ENCODE measurements at regions not wholly inside any gene's neighbourhood (a gene's known extent, or its start where the extent isn't known, plus 50 kb on each side); places are given as distances from the start of the nearest gene placed in this dataset.

- H2BK15ac ChIP-seq (ENCODE audit: low read length): no peak overlapping the region
- H3K79me1 ChIP-seq (ENCODE audit: low read depth, low read length): no peaks in the 10 kb centered on the region
- no peak overlapping the region for H3K9ac ChIP-seq (ENCODE audit: low read depth, low read length, poor library complexity)
- H3K14ac ChIP-seq (ENCODE audit: low read length): no peak overlapping the region
- H2BK12ac ChIP-seq (ENCODE audit: low read length): no peak overlapping the region
- no peak overlapping the region for H4K8ac ChIP-seq (ENCODE audit: low read depth, low read length)
- no CpG with 5 or more reads among the region's 1 CpG for WGBS, 2 donors (ENCODE audit: extremely low coverage in 2 of 2, insufficient read length in 2 of 2, insufficient replicate concordance in 1 of 2)
- no peak overlapping the region for H3K4me2 ChIP-seq (ENCODE audit: insufficient read depth, low read length, poor library complexity, severe bottlenecking)
- no peak for DNase-seq (ENCODE audit: low spot score)
- no peak overlapping the region for H2BK120ac ChIP-seq (ENCODE audit: low read depth, low read length)
- no peak overlapping the region for H3K4ac ChIP-seq (ENCODE audit: low read length)
- H3K36me3 ChIP-seq (replicated peaks in 1 of 2; ENCODE audit: control insufficient read depth in 2 of 2, insufficient read depth in 2 of 2, low read length in 2 of 2): no peaks in the 10 kb centered on the region
- H2AK5ac ChIP-seq (ENCODE audit: low read depth, low read length): no peak overlapping the region
- no peak overlapping the region for H4K91ac ChIP-seq (ENCODE audit: low read depth, low read length, poor library complexity)
- no peak overlapping the region for H2BK5ac ChIP-seq (ENCODE audit: low read length)
- no peak overlapping the region for H3K27ac ChIP-seq (replicated peaks; ENCODE audit: low read length)
- H3K23ac ChIP-seq (ENCODE audit: low read depth, low read length, poor library complexity): no peak overlapping the region
- H2AFZ ChIP-seq (ENCODE audit: low read length): no peak overlapping the region
- H3K27me3 ChIP-seq (ENCODE audit: control insufficient read depth in 3 of 3, insufficient read depth in 3 of 3, low read depth in 1 of 3, low read length in 3 of 3): no peaks in the 10 kb centered on the region
- no peak overlapping the region for H3K18ac ChIP-seq (ENCODE audit: low read length)
- H3K4me3 ChIP-seq (ENCODE audit: low read length in 2 of 2): no peak overlapping the region
- H3K4me1 ChIP-seq (ENCODE audit: control insufficient read depth in 2 of 2, insufficient read depth in 1 of 2, low read depth in 1 of 2, low read length in 2 of 2): peaks cover 0 to 3% of the 10 kb centered on the region in 2 donors
- no peaks in the 10 kb centered on the region for H3K9me3 ChIP-seq (replicated peaks in 1 of 2; ENCODE audit: control insufficient read depth in 2 of 2, insufficient read depth in 1 of 2, low read depth in 1 of 2, low read length in 2 of 2)
Measured at GRCh38 chr3:118098827-118099226, 935.8 kb downstream of the IGSF11 start.

GRCh38 chr3:118101891-118102290, 932.8 kb downstream of the IGSF11 start:
- no peak overlapping the region for H2BK120ac ChIP-seq (ENCODE audit: low read depth, low read length)
- H4K8ac ChIP-seq (ENCODE audit: low read depth, low read length): no peak overlapping the region
- WGBS, 2 donors (ENCODE audit: extremely low coverage in 2 of 2, insufficient read length in 2 of 2, insufficient replicate concordance in 1 of 2): no CpG with 5 or more reads among the region's 2 CpGs
- H2BK5ac ChIP-seq (ENCODE audit: low read length): no peak overlapping the region
- H3K18ac ChIP-seq (ENCODE audit: low read length): no peak overlapping the region
- no peak overlapping the region for H3K4me2 ChIP-seq (ENCODE audit: insufficient read depth, low read length, poor library complexity, severe bottlenecking)
- no peaks in the 10 kb centered on the region for H3K9me3 ChIP-seq (replicated peaks in 1 of 2; ENCODE audit: control insufficient read depth in 2 of 2, insufficient read depth in 1 of 2, low read depth in 1 of 2, low read length in 2 of 2)
- H3K27me3 ChIP-seq (ENCODE audit: control insufficient read depth in 3 of 3, insufficient read depth in 3 of 3, low read depth in 1 of 3, low read length in 3 of 3): no peaks in the 10 kb centered on the region
- no peaks in the 10 kb centered on the region for H3K79me1 ChIP-seq (ENCODE audit: low read depth, low read length)
- DNase-seq (ENCODE audit: low spot score): no peak
- H3K27ac ChIP-seq (replicated peaks; ENCODE audit: low read length): no peak overlapping the region
- H3K14ac ChIP-seq (ENCODE audit: low read length): no peak overlapping the region
- peaks cover 0 to 3% of the 10 kb centered on the region in 2 donors for H3K4me1 ChIP-seq (ENCODE audit: control insufficient read depth in 2 of 2, insufficient read depth in 1 of 2, low read depth in 1 of 2, low read length in 2 of 2)
- H2BK12ac ChIP-seq (ENCODE audit: low read length): no peak overlapping the region
- no peak overlapping the region for H2AK5ac ChIP-seq (ENCODE audit: low read depth, low read length)
- H3K4ac ChIP-seq (ENCODE audit: low read length): no peak overlapping the region
- no peak overlapping the region for H3K9ac ChIP-seq (ENCODE audit: low read depth, low read length, poor library complexity)
- no peak overlapping the region for H3K23ac ChIP-seq (ENCODE audit: low read depth, low read length, poor library complexity)
- peak overlapping the region; percentile 23 for H2AFZ ChIP-seq (ENCODE audit: low read length)
- no peak overlapping the region for H2BK15ac ChIP-seq (ENCODE audit: low read length)
- no peak overlapping the region for H4K91ac ChIP-seq (ENCODE audit: low read depth, low read length, poor library complexity)
- no peaks in the 10 kb centered on the region for H3K36me3 ChIP-seq (replicated peaks in 1 of 2; ENCODE audit: control insufficient read depth in 2 of 2, insufficient read depth in 2 of 2, low read length in 2 of 2)
- H3K4me3 ChIP-seq (ENCODE audit: low read length in 2 of 2): no peak overlapping the region

- no peak overlapping the region for H3K4ac ChIP-seq (ENCODE audit: low read length)
- no peaks in the 10 kb centered on the region for H3K27me3 ChIP-seq (ENCODE audit: control insufficient read depth in 3 of 3, insufficient read depth in 3 of 3, low read depth in 1 of 3, low read length in 3 of 3)
- no peak overlapping the region for H4K91ac ChIP-seq (ENCODE audit: low read depth, low read length, poor library complexity)
- H3K36me3 ChIP-seq (replicated peaks in 1 of 2; ENCODE audit: control insufficient read depth in 2 of 2, insufficient read depth in 2 of 2, low read length in 2 of 2): no peaks in the 10 kb centered on the region
- H3K23ac ChIP-seq (ENCODE audit: low read depth, low read length, poor library complexity): no peak overlapping the region
- H3K14ac ChIP-seq (ENCODE audit: low read length): no peak overlapping the region
- H3K4me3 ChIP-seq (ENCODE audit: low read length in 2 of 2): no peak overlapping the region
- H3K9ac ChIP-seq (ENCODE audit: low read depth, low read length, poor library complexity): no peak overlapping the region
- H2AFZ ChIP-seq (ENCODE audit: low read length): no peak overlapping the region
- H2AK5ac ChIP-seq (ENCODE audit: low read depth, low read length): no peak overlapping the region
- H2BK120ac ChIP-seq (ENCODE audit: low read depth, low read length): no peak overlapping the region
- H3K27ac ChIP-seq (replicated peaks; ENCODE audit: low read length): no peak overlapping the region
- H2BK15ac ChIP-seq (ENCODE audit: low read length): no peak overlapping the region
- H3K4me2 ChIP-seq (ENCODE audit: insufficient read depth, low read length, poor library complexity, severe bottlenecking): no peak overlapping the region
- H3K18ac ChIP-seq (ENCODE audit: low read length): no peak overlapping the region
- H3K4me1 ChIP-seq (ENCODE audit: control insufficient read depth in 2 of 2, insufficient read depth in 1 of 2, low read depth in 1 of 2, low read length in 2 of 2): peaks cover 0 to 3% of the 10 kb centered on the region in 2 donors
- no peak overlapping the region for H4K8ac ChIP-seq (ENCODE audit: low read depth, low read length)
- H2BK5ac ChIP-seq (ENCODE audit: low read length): no peak overlapping the region
- no peak for DNase-seq (ENCODE audit: low spot score)
- no CpG with 5 or more reads among the region's 2 CpGs for WGBS, 2 donors (ENCODE audit: extremely low coverage in 2 of 2, insufficient read length in 2 of 2, insufficient replicate concordance in 1 of 2)
- H3K79me1 ChIP-seq (ENCODE audit: low read depth, low read length): no peaks in the 10 kb centered on the region
- no peak overlapping the region for H2BK12ac ChIP-seq (ENCODE audit: low read length)
- H3K9me3 ChIP-seq (replicated peaks in 1 of 2; ENCODE audit: control insufficient read depth in 2 of 2, insufficient read depth in 1 of 2, low read depth in 1 of 2, low read length in 2 of 2): no peaks in the 10 kb centered on the region
Measured at GRCh38 chr3:118102737-118103136, 931.9 kb downstream of the IGSF11 start.

- Histone ChIP-seq H2BK5ac (ENCODE audit: low read length) (no peak overlapping the region), H4K8ac (ENCODE audit: low read depth, low read length) (no peak overlapping the region), H3K4me1 (ENCODE audit: control insufficient read depth in 2 of 2, insufficient read depth in 1 of 2, low read depth in 1 of 2, low read length in 2 of 2) (no peaks in the 10 kb centered on the region), H3K9ac (ENCODE audit: low read depth, low read length, poor library complexity) (no peak overlapping the region), H3K9me3 (replicated peaks in 1 of 2; ENCODE audit: control insufficient read depth in 2 of 2, insufficient read depth in 1 of 2, low read depth in 1 of 2, low read length in 2 of 2) (no peaks in the 10 kb centered on the region), H2BK120ac (ENCODE audit: low read depth, low read length) (no peak overlapping the region), H2AK5ac (ENCODE audit: low read depth, low read length) (no peak overlapping the region), H3K4ac (ENCODE audit: low read length) (no peak overlapping the region), H3K14ac (ENCODE audit: low read length) (no peak overlapping the region), H3K4me3 (ENCODE audit: low read length in 2 of 2) (no peak overlapping the region), H3K23ac (ENCODE audit: low read depth, low read length, poor library complexity) (no peak overlapping the region), H2BK12ac (ENCODE audit: low read length) (no peak overlapping the region), H3K36me3 (replicated peaks in 1 of 2; ENCODE audit: control insufficient read depth in 2 of 2, insufficient read depth in 2 of 2, low read length in 2 of 2) (no peaks in the 10 kb centered on the region), H2AFZ (ENCODE audit: low read length) (no peak overlapping the region), H3K4me2 (ENCODE audit: insufficient read depth, low read length, poor library complexity, severe bottlenecking) (no peak overlapping the region), H3K18ac (ENCODE audit: low read length) (no peak overlapping the region), H2BK15ac (ENCODE audit: low read length) (no peak overlapping the region), H3K27me3 (ENCODE audit: control insufficient read depth in 3 of 3, insufficient read depth in 3 of 3, low read depth in 1 of 3, low read length in 3 of 3) (no peaks in the 10 kb centered on the region), H3K79me1 (ENCODE audit: low read depth, low read length) (no peaks in the 10 kb centered on the region), H4K91ac (ENCODE audit: low read depth, low read length, poor library complexity) (no peak overlapping the region), H3K27ac (replicated peaks; ENCODE audit: low read length) (no peak overlapping the region)
- no CpG with 5 or more reads among the region's 2 CpGs for WGBS, 2 donors (ENCODE audit: extremely low coverage in 2 of 2, insufficient read length in 2 of 2, insufficient replicate concordance in 1 of 2)
- no peak for DNase-seq (ENCODE audit: low spot score)
Measured at GRCh38 chr3:118108201-118108600, 926.4 kb downstream of the IGSF11 start.

All from neuronal stem cell (in vitro differentiated cells).